H1 (cell line): ENCODE measurements at regions not wholly inside any gene's neighbourhood (a gene's known extent, or its start where the extent isn't known, plus 50 kb on each side); places are given as distances from the start of the nearest gene placed in this dataset.

Experiments used
- ATF2 ChIP-seq: IDR thresholded peaks from 2 replicates; pipeline ENCODE4 v1.6.1; 2012; ENCODE audit warnings: low read length, inconsistent platforms
- MAFK ChIP-seq: IDR thresholded peaks from 2 replicates; pipeline ENCODE4 v1.6.1; 2012; ENCODE audit warnings: low read depth, mild to moderate bottlenecking, improper control_type of control experiment, low read length
- RAD21 ChIP-seq, 2 experiments: IDR thresholded peaks in 1 of 2; conservative IDR thresholded peaks in 1 of 2; 2 replicates each; pipeline ENCODE4 v1.6.1; 2011; ENCODE audit warnings: low read depth in 2 of 2, low read length in 2 of 2, improper control_type of control experiment in 1 of 2, inconsistent platforms in 1 of 2, mild to moderate bottlenecking in 1 of 2, moderate library complexity in 1 of 2
- SIN3A ChIP-seq, 2 experiments: IDR thresholded peaks in 1 of 2; conservative IDR thresholded peaks in 1 of 2; 2 replicates each; pipeline ENCODE4 v1.6.1; 2011 to 2012; ENCODE audit warnings: low read length in 2 of 2, improper control_type of control experiment in 1 of 2, low read depth in 1 of 2, mild to moderate bottlenecking in 1 of 2
- SRF ChIP-seq: IDR thresholded peaks from 2 replicates; pipeline ENCODE4 v1.6.1; 2011; ENCODE audit warnings: mild to moderate bottlenecking, low read depth, low read length, moderate library complexity
- USF2 ChIP-seq: IDR thresholded peaks from 2 replicates; pipeline ENCODE4 v1.6.1; 2011; ENCODE audit warnings: low read length, improper control_type of control experiment

- TF ChIP-seq USF2: no peak
- no peak for TF ChIP-seq RAD21 (IDR thresholded peaks at IDR 0.05 in 1 of 2, conservative IDR thresholded peaks at IDR 0.05 in 1 of 2; ENCODE audit: low read depth in 2 of 2, low read length in 2 of 2)
- no peak for TF ChIP-seq SRF
- TF ChIP-seq SIN3A (conservative IDR thresholded peaks at IDR 0.05 in 1 of 2, IDR thresholded peaks at IDR 0.05 in 1 of 2; ENCODE audit: low read depth in 1 of 2, low read length in 2 of 2): no peak
- TF ChIP-seq ATF2: no peak
- TF ChIP-seq MAFK: no peak
- TF ChIP-seq, all 59 proteins: peak for 0
Observed at GRCh38 chr3:82085851-82086475, 324.5 kb upstream of the GBE1 start (continued).
